ENCODE measurements at regions not wholly inside any gene's neighbourhood (a gene's known extent, or its start where the extent isn't known, plus 50 kb on each side); places are given as distances from the start of the nearest gene placed in this dataset.

- H3K27ac ChIP-seq (ENCODE audit: low read length) = no peak overlapping the region
- no peaks in the 10 kb centered on the region for H3K27me3 ChIP-seq (ENCODE audit: control insufficient read depth, insufficient read depth, low read length)
- Mint-ChIP-seq H3K4me3 (no peak overlapping the region), H3K27me3 (ENCODE audit: low read depth in 2 of 2) (peaks cover 13 to 15% of the 10 kb centered on the region in 2 donors), H3K4me1 (peaks cover 0 to 7% of the 10 kb centered on the region in 2 donors), H3K36me3 (no peaks in the 10 kb centered on the region), H3K9me3 (no peaks in the 10 kb centered on the region), H3K27ac (no peak overlapping the region)
- no peaks in the 10 kb centered on the region for H3K4me1 ChIP-seq (ENCODE audit: control insufficient read depth, insufficient read depth, low read length)
- H3K36me3 ChIP-seq (ENCODE audit: control insufficient read depth, insufficient read depth, low read length) = no peaks in the 10 kb centered on the region
- ATAC-seq (no peak), DNase-seq (no peak)
- no peaks in the 10 kb centered on the region for H3K9me3 ChIP-seq (ENCODE audit: control insufficient read depth, insufficient read depth, low read length)
- WGBS (ENCODE audit: insufficient coverage) = 90% methylated on average over 5 of the region's 5 CpGs
- no peak overlapping the region for H3K4me3 ChIP-seq (ENCODE audit: low read length)
- TF ChIP-seq, protein P1, sequence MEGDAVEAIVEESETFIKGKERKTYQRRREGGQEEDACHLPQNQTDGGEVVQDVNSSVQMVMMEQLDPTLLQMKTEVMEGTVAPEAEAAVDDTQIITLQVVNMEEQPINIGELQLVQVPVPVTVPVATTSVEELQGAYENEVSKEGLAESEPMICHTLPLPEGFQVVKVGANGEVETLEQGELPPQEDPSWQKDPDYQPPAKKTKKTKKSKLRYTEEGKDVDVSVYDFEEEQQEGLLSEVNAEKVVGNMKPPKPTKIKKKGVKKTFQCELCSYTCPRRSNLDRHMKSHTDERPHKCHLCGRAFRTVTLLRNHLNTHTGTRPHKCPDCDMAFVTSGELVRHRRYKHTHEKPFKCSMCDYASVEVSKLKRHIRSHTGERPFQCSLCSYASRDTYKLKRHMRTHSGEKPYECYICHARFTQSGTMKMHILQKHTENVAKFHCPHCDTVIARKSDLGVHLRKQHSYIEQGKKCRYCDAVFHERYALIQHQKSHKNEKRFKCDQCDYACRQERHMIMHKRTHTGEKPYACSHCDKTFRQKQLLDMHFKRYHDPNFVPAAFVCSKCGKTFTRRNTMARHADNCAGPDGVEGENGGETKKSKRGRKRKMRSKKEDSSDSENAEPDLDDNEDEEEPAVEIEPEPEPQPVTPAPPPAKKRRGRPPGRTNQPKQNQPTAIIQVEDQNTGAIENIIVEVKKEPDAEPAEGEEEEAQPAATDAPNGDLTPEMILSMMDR (IDR thresholded peaks at IDR 0.05) = no peak
- intact Hi-C loops (cut with micrococcal nuclease) = no loop called here
Measured at GRCh38 chr3:59245300-59245858, 195.6 kb upstream of the CFAP20DC start.

DNA sequence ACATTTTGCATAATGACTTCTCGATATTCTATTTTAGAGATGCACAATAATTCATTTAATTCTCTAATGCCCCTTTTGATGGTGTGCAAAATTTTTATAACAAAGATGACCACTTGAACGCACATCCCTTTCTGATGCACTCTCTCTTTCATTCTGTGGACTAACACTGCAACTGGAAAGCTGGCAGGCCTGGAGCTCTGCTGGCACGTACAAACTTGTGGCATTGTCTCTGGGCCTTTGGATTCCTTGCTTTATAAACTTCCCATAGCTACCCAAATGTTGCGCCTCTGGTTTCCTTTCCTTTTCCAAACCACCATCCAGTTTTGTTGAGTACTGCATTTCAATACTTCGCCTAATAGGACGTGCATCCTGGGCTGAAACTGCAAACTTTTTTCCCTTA lies 194.5 kb upstream of the CFAP20DC start:
- no peaks in the 10 kb centered on the region for H3K9me3 Mint-ChIP-seq
- intact Hi-C loops (cut with micrococcal nuclease) = no loop called here
- H3K27ac ChIP-seq (ENCODE audit: low read length) = no peak overlapping the region
- no peaks in the 10 kb centered on the region for H3K4me1 ChIP-seq (ENCODE audit: control insufficient read depth, insufficient read depth, low read length)
- TF ChIP-seq, protein P1 (IDR thresholded peaks at IDR 0.05) = no peak
- H3K36me3 ChIP-seq (ENCODE audit: control insufficient read depth, insufficient read depth, low read length) = no peaks in the 10 kb centered on the region
- H3K27ac Mint-ChIP-seq = no peak overlapping the region
- H3K27me3 Mint-ChIP-seq (ENCODE audit: low read depth in 2 of 2) = peaks cover 18 to 21% of the 10 kb centered on the region in 2 donors
- WGBS (ENCODE audit: insufficient coverage) = 93% methylated on average over 3 of the region's 6 CpGs
- H3K27me3 ChIP-seq (ENCODE audit: control insufficient read depth, insufficient read depth, low read length) = no peaks in the 10 kb centered on the region
- ATAC-seq = no peak
- peaks cover 0 to 7% of the 10 kb centered on the region in 2 donors for H3K4me1 Mint-ChIP-seq
- no peaks in the 10 kb centered on the region for H3K36me3 Mint-ChIP-seq
- H3K4me3 Mint-ChIP-seq = no peak overlapping the region
- no peak for DNase-seq
- H3K9me3 ChIP-seq (ENCODE audit: control insufficient read depth, insufficient read depth, low read length) = no peaks in the 10 kb centered on the region
- H3K4me3 ChIP-seq (ENCODE audit: low read length) = no peak overlapping the region

DNA sequence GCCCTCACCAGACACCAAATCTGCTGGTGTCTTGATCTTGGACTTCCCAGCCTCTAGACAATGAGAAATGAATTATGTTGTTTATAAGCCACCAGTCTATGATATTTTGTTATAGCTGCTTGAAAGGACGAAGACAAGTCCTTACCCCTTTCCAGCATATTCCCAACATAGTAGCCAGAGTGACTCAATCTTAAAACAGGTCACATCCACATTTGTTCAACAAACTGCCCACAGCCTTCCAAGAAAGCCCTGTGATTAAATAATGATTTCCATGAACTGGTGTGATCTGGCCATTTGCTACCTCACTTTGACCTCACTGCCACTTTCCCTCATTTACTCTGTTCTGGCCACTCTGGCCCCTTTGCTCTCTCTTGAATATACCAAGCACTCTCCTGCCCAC lies 193.7 kb upstream of the CFAP20DC start:
- Histone ChIP-seq H3K4me1 (ENCODE audit: control insufficient read depth, insufficient read depth, low read length) (no peaks in the 10 kb centered on the region), H3K4me3 (ENCODE audit: low read length) (no peak overlapping the region), H3K27ac (ENCODE audit: low read length) (no peak overlapping the region), H3K9me3 (ENCODE audit: control insufficient read depth, insufficient read depth, low read length) (no peaks in the 10 kb centered on the region), H3K27me3 (ENCODE audit: control insufficient read depth, insufficient read depth, low read length) (no peaks in the 10 kb centered on the region), H3K36me3 (ENCODE audit: control insufficient read depth, insufficient read depth, low read length) (no peaks in the 10 kb centered on the region)
- H3K27me3 Mint-ChIP-seq (ENCODE audit: low read depth in 2 of 2) = peaks cover 25 to 30% of the 10 kb centered on the region in 2 donors
- DNase-seq (no peak), ATAC-seq (no peak)
- H3K4me1 Mint-ChIP-seq = peaks cover 0 to 7% of the 10 kb centered on the region in 2 donors
- no peak overlapping the region for H3K27ac Mint-ChIP-seq
- WGBS (ENCODE audit: insufficient coverage) = 100% methylated on average over 1 of the region's 1 CpG
- H3K36me3 Mint-ChIP-seq = no peaks in the 10 kb centered on the region
- TF ChIP-seq, protein P1 (IDR thresholded peaks at IDR 0.05) = no peak
- H3K4me3 Mint-ChIP-seq = no peak overlapping the region
- intact Hi-C loops (cut with micrococcal nuclease) = no loop called here
- H3K9me3 Mint-ChIP-seq = no peaks in the 10 kb centered on the region

DNA sequence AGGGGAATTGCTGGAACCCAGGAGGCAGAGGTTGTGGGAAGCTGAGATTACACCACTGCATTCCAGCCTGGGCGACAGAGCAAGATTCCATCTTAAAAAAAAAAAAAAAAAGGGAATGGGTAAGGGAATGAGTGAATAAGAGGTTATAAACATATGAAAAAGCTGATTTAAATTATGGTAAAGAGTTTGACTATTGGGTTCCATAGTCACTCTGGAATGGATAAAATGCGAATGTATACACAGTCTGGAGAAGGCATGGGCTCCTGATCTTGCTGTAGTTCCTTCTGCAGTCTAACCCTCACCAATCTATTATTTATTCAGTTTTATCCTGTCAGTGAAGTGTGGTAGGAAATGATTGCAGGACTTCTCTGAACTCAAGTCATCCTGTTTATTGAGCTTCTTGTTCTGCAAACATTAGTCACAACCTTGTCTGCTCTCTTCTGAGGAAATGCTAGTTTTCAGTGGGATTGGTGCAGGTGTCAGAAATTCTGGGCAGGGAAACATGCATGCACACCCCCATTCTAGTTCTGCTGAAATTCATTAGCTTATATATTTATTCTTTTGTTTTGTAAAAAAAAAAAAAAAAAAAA lies 190.9 kb upstream of the CFAP20DC start:
- WGBS (ENCODE audit: insufficient coverage) = 100% methylated on average over 2 of the region's 2 CpGs
- no peaks in the 10 kb centered on the region for H3K36me3 Mint-ChIP-seq
- H3K4me3 Mint-ChIP-seq = no peak overlapping the region
- no peak overlapping the region for H3K27ac ChIP-seq (ENCODE audit: low read length)
- no peak overlapping the region for H3K27ac Mint-ChIP-seq
- TF ChIP-seq, protein P1 (IDR thresholded peaks at IDR 0.05) = no peak
- no peak overlapping the region for H3K4me3 ChIP-seq (ENCODE audit: low read length)
- H3K4me1 ChIP-seq (ENCODE audit: control insufficient read depth, insufficient read depth, low read length) = peaks cover 6% of the 10 kb centered on the region
- intact Hi-C loops (cut with micrococcal nuclease) = no loop called here
- H3K36me3 ChIP-seq (ENCODE audit: control insufficient read depth, insufficient read depth, low read length) = no peaks in the 10 kb centered on the region
- ATAC-seq (no peak), DNase-seq (no peak)
- peaks cover 47 to 50% of the 10 kb centered on the region in 2 donors for H3K27me3 Mint-ChIP-seq (ENCODE audit: low read depth in 2 of 2)
- H3K4me1 Mint-ChIP-seq = peaks cover 3% of the 10 kb centered on the region in 2 donors
- no peaks in the 10 kb centered on the region for H3K9me3 ChIP-seq (ENCODE audit: control insufficient read depth, insufficient read depth, low read length)
- no peaks in the 10 kb centered on the region for H3K27me3 ChIP-seq (ENCODE audit: control insufficient read depth, insufficient read depth, low read length)
- H3K9me3 Mint-ChIP-seq = no peaks in the 10 kb centered on the region
